ENCODE measurements at regions not wholly inside any gene's neighbourhood (a gene's known extent, or its start where the extent isn't known, plus 50 kb on each side); places are given as distances from the start of the nearest gene placed in this dataset.

DNA sequence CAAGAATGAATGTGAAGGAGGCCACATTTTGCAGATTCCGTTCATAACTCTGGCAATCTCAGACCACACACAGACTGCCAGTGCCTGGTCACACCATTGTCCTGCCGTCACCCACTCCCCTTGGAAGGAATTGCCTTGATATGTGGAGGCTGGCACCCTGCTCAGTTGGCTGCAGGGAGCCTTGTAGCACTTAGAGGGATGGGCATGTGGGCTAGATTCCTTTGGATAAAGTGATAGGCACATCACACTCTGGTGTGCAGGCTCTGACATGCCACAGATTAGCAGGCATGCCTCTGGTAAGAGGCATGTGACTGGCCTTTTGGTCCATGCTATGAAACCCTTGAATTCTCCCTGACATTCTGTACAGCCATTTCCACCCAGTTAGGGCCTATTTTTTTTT, 254.6 kb upstream of the PIK3R1 start (continued):
- TF ChIP-seq ZBTB33 (IDR thresholded peaks at IDR 0.05; ENCODE audit: borderline replicate concordance, low read depth), result no peak
- TF ChIP-seq FOXJ3 (CRISPR knock-in tag; IDR thresholded peaks at IDR 0.05), result no peak
- TF ChIP-seq NFIC (IDR thresholded peaks at IDR 0.05; ENCODE audit: borderline replicate concordance), result no peak
- TF ChIP-seq EZH2phosphoT487 (IDR thresholded peaks at IDR 0.05; ENCODE audit: borderline replicate concordance, low read depth), result no peak
- no peak for TF ChIP-seq NRF1 (IDR thresholded peaks at IDR 0.05; ENCODE audit: low read depth, low read length)
- TF ChIP-seq MAX (IDR thresholded peaks at IDR 0.05; ENCODE audit: low read depth), result no peak
- TF ChIP-seq JUND (IDR thresholded peaks at IDR 0.05), result no peak
- TF ChIP-seq EP300 (IDR thresholded peaks at IDR 0.05; ENCODE audit: borderline replicate concordance in 1 of 2, low read depth in 1 of 2, low read length in 1 of 2), result no peak

- no peak overlapping the region for H3K9ac ChIP-seq
- no peaks in the 10 kb centered on the region for H3F3A ChIP-seq (replicated peaks; ENCODE audit: insufficient read depth)
- no peaks in the 10 kb centered on the region for H3K79me2 ChIP-seq (ENCODE audit: insufficient read depth)
- no peaks in the 10 kb centered on the region for H4K20me1 ChIP-seq (ENCODE audit: insufficient read depth)
- POLR2A ChIA-PET, result no interaction called here
- DNase-seq, result no peak
- no peak overlapping the region for H3K27ac ChIP-seq (ENCODE audit: low read depth in 2 of 2, low read length in 1 of 2)
- H2AFZ ChIP-seq (ENCODE audit: low read depth), result no peak overlapping the region
- no peaks in the 10 kb centered on the region for H3K36me3 ChIP-seq (replicated peaks in 1 of 2; ENCODE audit: control insufficient read depth in 1 of 2, insufficient read depth in 2 of 2, low read length in 1 of 2)
- TF ChIP-seq TAF1 (IDR thresholded peaks at IDR 0.05; ENCODE audit: borderline replicate concordance, low read depth, low read length) (no peak), GABPA (IDR thresholded peaks at IDR 0.05; ENCODE audit: low read depth) (no peak), FOXJ3 (CRISPR knock-in tag; IDR thresholded peaks at IDR 0.05) (no peak), YY1 (IDR thresholded peaks at IDR 0.05; ENCODE audit: low read depth) (no peak), FOXM1 (IDR thresholded peaks at IDR 0.05; ENCODE audit: low read depth) (no peak), EP300 (IDR thresholded peaks at IDR 0.05; ENCODE audit: borderline replicate concordance in 1 of 2, low read depth in 1 of 2, low read length in 1 of 2) (no peak), ZBTB33 (IDR thresholded peaks at IDR 0.05; ENCODE audit: borderline replicate concordance, low read depth) (no peak), CHD2 (IDR thresholded peaks at IDR 0.05; ENCODE audit: low read length, partially characterized antibody) (no peak), MAX (IDR thresholded peaks at IDR 0.05; ENCODE audit: low read depth) (no peak), GATA2 (CRISPR knock-in tag; IDR thresholded peaks at IDR 0.05) (no peak), EZH2phosphoT487 (IDR thresholded peaks at IDR 0.05; ENCODE audit: borderline replicate concordance, low read depth) (no peak), RCOR1 (IDR thresholded peaks at IDR 0.05; ENCODE audit: low read length) (no peak), MXI1 (IDR thresholded peaks at IDR 0.05; ENCODE audit: low read depth, low read length) (no peak), RFX5 (IDR thresholded peaks at IDR 0.05; ENCODE audit: low read length) (no peak), MEF2A (IDR thresholded peaks at IDR 0.05; ENCODE audit: borderline replicate concordance, low read depth) (no peak)
- TF ChIP-seq, protein P1, sequence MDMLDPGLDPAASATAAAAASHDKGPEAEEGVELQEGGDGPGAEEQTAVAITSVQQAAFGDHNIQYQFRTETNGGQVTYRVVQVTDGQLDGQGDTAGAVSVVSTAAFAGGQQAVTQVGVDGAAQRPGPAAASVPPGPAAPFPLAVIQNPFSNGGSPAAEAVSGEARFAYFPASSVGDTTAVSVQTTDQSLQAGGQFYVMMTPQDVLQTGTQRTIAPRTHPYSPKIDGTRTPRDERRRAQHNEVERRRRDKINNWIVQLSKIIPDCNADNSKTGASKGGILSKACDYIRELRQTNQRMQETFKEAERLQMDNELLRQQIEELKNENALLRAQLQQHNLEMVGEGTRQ (IDR thresholded peaks at IDR 0.05; ENCODE audit: borderline replicate concordance, low read depth, low read length), result no peak
- peaks cover 0 to 4% of the 10 kb centered on the region in 2 experiments; a peak in 1 of 4 replicates for H3K4me1 ChIP-seq (ENCODE audit: control insufficient read depth in 1 of 2, insufficient read depth in 2 of 2, low read depth in 1 of 2, low read length in 1 of 2)
- no peak overlapping the region for H3K4me2 ChIP-seq
- no peak overlapping the region for H3K4me3 ChIP-seq (ENCODE audit: low read depth in 2 of 2, low read length in 1 of 2)
- H3K9me3 ChIP-seq, result no peaks in the 10 kb centered on the region
- CTCF ChIA-PET, result interaction anchor here (0.6 kb wide), 1 partner anchor 102 kb away, joined by 3 read pairs; no protein-coding TSS in a partner anchor
- no peaks in the 10 kb centered on the region for H3K9me2 ChIP-seq
- H3K27me3 ChIP-seq (ENCODE audit: insufficient read depth), result no peaks in the 10 kb centered on the region
- 73% methylated on average over 5 of the region's 6 CpGs for WGBS (ENCODE audit: low lambda C conversion rate)
These were observed 258.2 kb upstream of the PIK3R1 start for GRCh38 chr5:67957374-67957773.
